ENCODE measurements at regions not wholly inside any gene's neighbourhood (a gene's known extent, or its start where the extent isn't known, plus 50 kb on each side); places are given as distances from the start of the nearest gene placed in this dataset.

DNA sequence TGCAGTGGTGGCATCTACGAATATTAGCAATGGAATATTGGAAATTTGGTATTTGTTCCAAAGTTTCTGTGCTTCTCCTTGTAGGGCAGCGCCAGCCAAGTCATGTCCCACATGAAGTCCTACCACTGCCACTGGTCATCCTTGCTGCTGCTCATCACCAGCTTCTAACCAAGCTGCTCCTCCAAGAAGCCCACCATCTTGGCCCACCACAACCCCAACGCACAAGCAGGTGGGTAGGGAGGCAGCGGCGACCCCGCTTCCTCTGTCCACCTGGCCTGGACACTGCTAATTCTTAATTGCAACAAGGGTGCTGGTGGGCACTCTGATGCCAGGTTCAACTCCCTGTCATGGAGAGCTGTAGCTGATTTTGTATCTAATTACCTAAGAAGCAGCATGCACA, 291.2 kb upstream of the LYPLAL1 start:
- no peaks in the 10 kb centered on the region for H3K79me2 ChIP-seq (ENCODE audit: control insufficient read depth, insufficient read depth, low read length)
- no peak overlapping the region for H3K4me2 ChIP-seq (ENCODE audit: control insufficient read depth, insufficient read depth)
- in situ Hi-C loops (cut with MboI) (no loop called here), intact Hi-C loops (cut with micrococcal nuclease; ENCODE audit: unreplicated experiment) (no loop called here)
- POLR2A ChIA-PET = no interaction called here
- no peaks in the 10 kb centered on the region for H3K36me3 ChIP-seq (ENCODE audit: control insufficient read depth in 2 of 2, insufficient read depth in 2 of 2, low read length in 1 of 2)
- H3K4me3 ChIP-seq = no peak overlapping the region
- TF ChIP-seq, protein P1, sequence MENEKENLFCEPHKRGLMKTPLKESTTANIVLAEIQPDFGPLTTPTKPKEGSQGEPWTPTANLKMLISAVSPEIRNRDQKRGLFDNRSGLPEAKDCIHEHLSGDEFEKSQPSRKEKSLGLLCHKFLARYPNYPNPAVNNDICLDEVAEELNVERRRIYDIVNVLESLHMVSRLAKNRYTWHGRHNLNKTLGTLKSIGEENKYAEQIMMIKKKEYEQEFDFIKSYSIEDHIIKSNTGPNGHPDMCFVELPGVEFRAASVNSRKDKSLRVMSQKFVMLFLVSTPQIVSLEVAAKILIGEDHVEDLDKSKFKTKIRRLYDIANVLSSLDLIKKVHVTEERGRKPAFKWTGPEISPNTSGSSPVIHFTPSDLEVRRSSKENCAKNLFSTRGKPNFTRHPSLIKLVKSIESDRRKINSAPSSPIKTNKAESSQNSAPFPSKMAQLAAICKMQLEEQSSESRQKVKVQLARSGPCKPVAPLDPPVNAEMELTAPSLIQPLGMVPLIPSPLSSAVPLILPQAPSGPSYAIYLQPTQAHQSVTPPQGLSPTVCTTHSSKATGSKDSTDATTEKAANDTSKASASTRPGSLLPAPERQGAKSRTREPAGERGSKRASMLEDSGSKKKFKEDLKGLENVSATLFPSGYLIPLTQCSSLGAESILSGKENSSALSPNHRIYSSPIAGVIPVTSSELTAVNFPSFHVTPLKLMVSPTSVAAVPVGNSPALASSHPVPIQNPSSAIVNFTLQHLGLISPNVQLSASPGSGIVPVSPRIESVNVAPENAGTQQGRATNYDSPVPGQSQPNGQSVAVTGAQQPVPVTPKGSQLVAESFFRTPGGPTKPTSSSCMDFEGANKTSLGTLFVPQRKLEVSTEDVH (IDR thresholded peaks at IDR 0.05; ENCODE audit: low read depth, partially characterized antibody) = no peak
- TF ChIP-seq FOS (IDR thresholded peaks at IDR 0.05; ENCODE audit: borderline replicate concordance, extremely low read depth, insufficient read length) (no peak), ESRRA (IDR thresholded peaks at IDR 0.05; ENCODE audit: low read length) (no peak), ZSCAN29 (IDR thresholded peaks at IDR 0.05) (no peak), PAX5 (IDR thresholded peaks at IDR 0.05; ENCODE audit: borderline replicate concordance, low read depth, low read length) (no peak), HDAC6 (IDR thresholded peaks at IDR 0.05; ENCODE audit: unreplicated experiment) (no peak), ZNF622 (IDR thresholded peaks at IDR 0.05) (no peak), PAX8 (IDR thresholded peaks at IDR 0.05) (no peak), RAD51 (IDR thresholded peaks at IDR 0.05) (no peak), SIN3A (IDR thresholded peaks at IDR 0.05; ENCODE audit: low read depth, low read length) (no peak), SREBF1 (IDR thresholded peaks at IDR 0.05; ENCODE audit: low read length) (no peak), NBN (IDR thresholded peaks at IDR 0.05) (no peak), TCF3 (IDR thresholded peaks at IDR 0.05; ENCODE audit: borderline replicate concordance, insufficient read depth, low read depth, low read length) (no peak), SUPT20H (IDR thresholded peaks at IDR 0.05; ENCODE audit: borderline replicate concordance, control insufficient read depth, low read depth, low read length) (no peak), CHD4 (IDR thresholded peaks at IDR 0.05) (no peak), CREB1 (IDR thresholded peaks at IDR 0.05; ENCODE audit: low read depth) (no peak), CEBPB (IDR thresholded peaks at IDR 0.05; ENCODE audit: borderline replicate concordance in 1 of 2, low read depth in 2 of 2, low read length in 2 of 2) (no peak)
- TF ChIP-seq, protein P2, sequence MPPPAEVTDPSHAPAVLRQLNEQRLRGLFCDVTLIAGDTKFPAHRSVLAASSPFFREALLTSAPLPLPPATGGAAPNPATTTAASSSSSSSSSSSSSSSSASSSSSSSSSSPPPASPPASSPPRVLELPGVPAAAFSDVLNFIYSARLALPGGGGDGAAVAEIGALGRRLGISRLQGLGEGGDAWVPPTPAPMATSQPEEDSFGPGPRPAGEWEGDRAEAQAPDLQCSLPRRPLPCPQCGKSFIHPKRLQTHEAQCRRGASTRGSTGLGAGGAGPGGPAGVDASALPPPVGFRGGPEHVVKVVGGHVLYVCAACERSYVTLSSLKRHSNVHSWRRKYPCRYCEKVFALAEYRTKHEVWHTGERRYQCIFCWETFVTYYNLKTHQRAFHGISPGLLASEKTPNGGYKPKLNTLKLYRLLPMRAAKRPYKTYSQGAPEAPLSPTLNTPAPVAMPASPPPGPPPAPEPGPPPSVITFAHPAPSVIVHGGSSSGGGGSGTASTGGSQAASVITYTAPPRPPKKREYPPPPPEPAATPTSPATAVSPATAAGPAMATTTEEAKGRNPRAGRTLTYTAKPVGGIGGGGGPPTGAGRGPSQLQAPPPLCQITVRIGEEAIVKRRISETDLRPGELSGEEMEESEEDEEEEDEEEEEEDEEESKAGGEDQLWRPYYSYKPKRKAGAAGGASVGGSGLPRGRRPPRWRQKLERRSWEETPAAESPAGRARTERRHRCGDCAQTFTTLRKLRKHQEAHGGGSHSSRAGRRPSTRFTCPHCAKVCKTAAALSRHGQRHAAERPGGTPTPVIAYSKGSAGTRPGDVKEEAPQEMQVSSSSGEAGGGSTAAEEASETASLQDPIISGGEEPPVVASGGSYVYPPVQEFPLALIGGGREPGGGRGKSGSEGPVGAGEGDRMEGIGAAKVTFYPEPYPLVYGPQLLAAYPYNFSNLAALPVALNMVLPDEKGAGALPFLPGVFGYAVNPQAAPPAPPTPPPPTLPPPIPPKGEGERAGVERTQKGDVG (CRISPR knock-in tag; IDR thresholded peaks at IDR 0.05) = no peak
- H3K9me3 ChIP-seq (replicated peaks; ENCODE audit: control insufficient read depth, insufficient read depth, low read length) = no peaks in the 10 kb centered on the region
- no peaks in the 10 kb centered on the region for H3K27me3 ChIP-seq (replicated peaks in 1 of 2; ENCODE audit: control insufficient read depth in 2 of 2, insufficient read depth in 2 of 2, low read length in 1 of 2)
- FAIRE-seq (no peak), DNase-seq (ENCODE audit: low read depth, low spot score) (no peak), ATAC-seq (no peak)
- 40% methylated on average over 6 of the region's 6 CpGs for whole genome bisulfite sequencing (ENCODE audit: insufficient coverage, insufficient replicate concordance, low lambda C conversion rate, missing lambda C conversion rate)
- H3K9ac ChIP-seq (ENCODE audit: control insufficient read depth, insufficient read depth, low read length) = no peak overlapping the region
- H3K27ac ChIP-seq (ENCODE audit: control insufficient read depth, insufficient read depth) = no peak overlapping the region
- no TSS peak for BruUV-seq (replicated peaks)
- H2AFZ ChIP-seq (ENCODE audit: control insufficient read depth, low read depth, low read length) = no peak overlapping the region
- RAD21 ChIA-PET (ENCODE audit: unreplicated experiment) = no interaction called here
- CTCF ChIA-PET = no interaction called here
- no peaks in the 10 kb centered on the region for H4K20me1 ChIP-seq (ENCODE audit: control insufficient read depth, insufficient read depth)
- SMC1A ChIA-PET (ENCODE audit: uncharacterized antibody, unreplicated experiment) = no interaction called here
- H3K4me1 ChIP-seq (ENCODE audit: control insufficient read depth, insufficient read depth, low read length) = no peaks in the 10 kb centered on the region

Data from GM12878 (cell line).